GM19023 (cell line): ENCODE measurements at regions not wholly inside any gene's neighbourhood (a gene's known extent, or its start where the extent isn't known, plus 50 kb on each side); places are given as distances from the start of the nearest gene placed in this dataset.

Source experiments
- ATAC-seq: cut with Tn5 transposase; IDR thresholded peaks from one replicate; pipeline ENCODE4 v1.9.1; 2021; ENCODE audit warnings: mild to moderate bottlenecking, moderate library complexity; ENCODE audit not compliant: unreplicated experiment

GRCh38 chr10:43963379-43963778, 314.7 kb upstream of the ZNF32 start:
- ATAC-seq: no peak

- ATAC-seq: no peak
These were observed 313.9 kb upstream of the ZNF32 start for GRCh38 chr10:43962346-43963191.

- no peak for ATAC-seq
These were observed 313.1 kb upstream of the ZNF32 start for GRCh38 chr10:43961523-43962345.

GRCh38 chr10:43960981-43961380, 312.3 kb upstream of the ZNF32 start:
- ATAC-seq: no peak

GRCh38 chr10:43960477-43960876, 311.8 kb upstream of the ZNF32 start:
- no peak for ATAC-seq

- ATAC-seq: no peak
These were observed 311.4 kb upstream of the ZNF32 start for GRCh38 chr10:43960135-43960415.

GRCh38 chr10:43959364-43960134, 310.9 kb upstream of the ZNF32 start:
- ATAC-seq: no peak

- no peak for ATAC-seq
These were observed 310.3 kb upstream of the ZNF32 start for GRCh38 chr10:43958964-43959363.

GRCh38 chr10:43958071-43958432, 309.4 kb upstream of the ZNF32 start:
- ATAC-seq: no peak

GRCh38 chr10:43957267-43958070, 308.8 kb upstream of the ZNF32 start:
- no peak for ATAC-seq

GRCh38 chr10:43955978-43956377, 307.3 kb upstream of the ZNF32 start:
- no peak for ATAC-seq

- ATAC-seq: no peak
These were observed 306.4 kb upstream of the ZNF32 start for GRCh38 chr10:43955002-43955596.

- ATAC-seq: no peak
These were observed 305.0 kb upstream of the ZNF32 start for GRCh38 chr10:43953672-43954071.

GRCh38 chr10:43952760-43953159, 304.1 kb upstream of the ZNF32 start:
- ATAC-seq: no peak

GRCh38 chr10:43949351-43949750, 300.7 kb upstream of the ZNF32 start:
- no peak for ATAC-seq

GRCh38 chr10:43946445-43946844, 297.8 kb upstream of the ZNF32 start:
- ATAC-seq: no peak

GRCh38 chr10:43945908-43946307, 297.2 kb upstream of the ZNF32 start:
- ATAC-seq: no peak

GRCh38 chr10:43945094-43945730, 296.5 kb upstream of the ZNF32 start:
- no peak for ATAC-seq

- ATAC-seq: no peak
These were observed 295.9 kb upstream of the ZNF32 start for GRCh38 chr10:43944381-43945093.
